ENCODE measurements at regions not wholly inside any gene's neighbourhood (a gene's known extent, or its start where the extent isn't known, plus 50 kb on each side); places are given as distances from the start of the nearest gene placed in this dataset.

GRCh38 chr9:129487658-129488483, 133.0 kb downstream of the C9orf50 start (continued):
- TF ChIP-seq KDM5A (IDR thresholded peaks at IDR 0.05; ENCODE audit: low read length) (no peak), TEAD4 (IDR thresholded peaks at IDR 0.05; ENCODE audit: low read depth, low read length) (no peak), ZNF274 (IDR thresholded peaks at IDR 0.05; ENCODE audit: borderline replicate concordance, extremely low read depth, low read length) (no peak), YY1 (IDR thresholded peaks at IDR 0.05; ENCODE audit: low read depth, low read length) (no peak), TAF7 (optimal IDR thresholded peaks at IDR 0.05; ENCODE audit: borderline replicate concordance, low read depth, low read length) (no peak), FOSL1 (IDR thresholded peaks at IDR 0.05; ENCODE audit: insufficient read depth, low read depth, low read length) (no peak), ASH2L (IDR thresholded peaks at IDR 0.05; ENCODE audit: low read length) (peak; percentile 96), NANOG (IDR thresholded peaks at IDR 0.05; ENCODE audit: insufficient read depth, low read depth, low read length, poor library complexity, severe bottlenecking) (peak; percentile 21), RAD21 (IDR thresholded peaks at IDR 0.05 in 1 of 2, conservative IDR thresholded peaks at IDR 0.05 in 1 of 2; ENCODE audit: low read depth in 2 of 2, low read length in 2 of 2) (no peak), RNF2 (IDR thresholded peaks at IDR 0.05; ENCODE audit: borderline replicate concordance, low read depth, low read length, missing control alignments, poor library complexity, severe bottlenecking) (no peak), BCL11A (IDR thresholded peaks at IDR 0.05; ENCODE audit: low read depth in 2 of 2, low read length in 2 of 2) (no peak), EZH2 (IDR thresholded peaks at IDR 0.05; ENCODE audit: low read depth, low read length, severe bottlenecking) (peak; percentile 36), CTCF (IDR thresholded peaks at IDR 0.05; ENCODE audit: control extremely low read depth in 1 of 3, insufficient read depth in 1 of 3, low read depth in 1 of 3, low read length in 3 of 3) (no peak), CTBP2 (IDR thresholded peaks at IDR 0.05; ENCODE audit: borderline replicate concordance, insufficient read depth, insufficient read length, low read length) (no peak), SIN3A (conservative IDR thresholded peaks at IDR 0.05 in 1 of 2, IDR thresholded peaks at IDR 0.05 in 1 of 2; ENCODE audit: low read depth in 1 of 2, low read length in 2 of 2) (no peak; a peak in 1 of 4 replicates), MAX (IDR thresholded peaks at IDR 0.05) (peak; percentile 68)
